ENCODE measurements at regions not wholly inside any gene's neighbourhood (a gene's known extent, or its start where the extent isn't known, plus 50 kb on each side); places are given as distances from the start of the nearest gene placed in this dataset.

GRCh38 chr6:147001621-147002020 lies 202.6 kb upstream of the STXBP5 start:
- TF ChIP-seq, protein P1, sequence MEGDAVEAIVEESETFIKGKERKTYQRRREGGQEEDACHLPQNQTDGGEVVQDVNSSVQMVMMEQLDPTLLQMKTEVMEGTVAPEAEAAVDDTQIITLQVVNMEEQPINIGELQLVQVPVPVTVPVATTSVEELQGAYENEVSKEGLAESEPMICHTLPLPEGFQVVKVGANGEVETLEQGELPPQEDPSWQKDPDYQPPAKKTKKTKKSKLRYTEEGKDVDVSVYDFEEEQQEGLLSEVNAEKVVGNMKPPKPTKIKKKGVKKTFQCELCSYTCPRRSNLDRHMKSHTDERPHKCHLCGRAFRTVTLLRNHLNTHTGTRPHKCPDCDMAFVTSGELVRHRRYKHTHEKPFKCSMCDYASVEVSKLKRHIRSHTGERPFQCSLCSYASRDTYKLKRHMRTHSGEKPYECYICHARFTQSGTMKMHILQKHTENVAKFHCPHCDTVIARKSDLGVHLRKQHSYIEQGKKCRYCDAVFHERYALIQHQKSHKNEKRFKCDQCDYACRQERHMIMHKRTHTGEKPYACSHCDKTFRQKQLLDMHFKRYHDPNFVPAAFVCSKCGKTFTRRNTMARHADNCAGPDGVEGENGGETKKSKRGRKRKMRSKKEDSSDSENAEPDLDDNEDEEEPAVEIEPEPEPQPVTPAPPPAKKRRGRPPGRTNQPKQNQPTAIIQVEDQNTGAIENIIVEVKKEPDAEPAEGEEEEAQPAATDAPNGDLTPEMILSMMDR (IDR thresholded peaks at IDR 0.05; ENCODE audit: low read depth, low read length, missing input control), result no peak
- TF ChIP-seq, protein P2, sequence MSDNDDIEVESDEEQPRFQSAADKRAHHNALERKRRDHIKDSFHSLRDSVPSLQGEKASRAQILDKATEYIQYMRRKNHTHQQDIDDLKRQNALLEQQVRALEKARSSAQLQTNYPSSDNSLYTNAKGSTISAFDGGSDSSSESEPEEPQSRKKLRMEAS (IDR thresholded peaks at IDR 0.05), result no peak
- TF ChIP-seq JUND (IDR thresholded peaks at IDR 0.05), result no peak
- TF ChIP-seq FOXA1 (IDR thresholded peaks at IDR 0.05), result no peak
